ENCODE measurements at regions not wholly inside any gene's neighbourhood (a gene's known extent, or its start where the extent isn't known, plus 50 kb on each side); places are given as distances from the start of the nearest gene placed in this dataset.

DNA sequence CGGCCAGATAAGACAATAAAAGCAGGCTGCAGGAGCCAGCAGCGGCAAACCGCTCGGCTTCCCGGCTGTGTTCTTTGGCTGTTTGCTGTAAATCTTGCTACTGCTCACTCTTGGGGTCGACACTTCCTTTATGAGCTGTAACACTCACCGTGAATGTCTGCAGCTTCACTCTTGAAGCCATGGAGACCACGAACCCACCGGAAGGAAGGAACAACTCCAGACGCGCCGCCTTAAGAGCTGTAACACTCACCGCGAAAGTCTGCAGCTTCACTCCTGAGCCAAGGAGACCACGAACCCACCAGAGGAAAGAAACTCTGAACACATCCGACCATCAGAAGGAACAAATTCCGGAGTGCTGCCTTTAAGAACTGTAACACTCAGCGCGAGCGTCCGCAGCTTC lies 451.7 kb downstream of the AGTPBP1 start:
- no peaks in the 10 kb centered on the region for H3K27me3 ChIP-seq (ENCODE audit: control insufficient read depth, insufficient read depth, low read length)
- no peak overlapping the region for H3K9ac ChIP-seq (ENCODE audit: low read depth, low read length)
- no peaks in the 10 kb centered on the region for H3K4me1 ChIP-seq (ENCODE audit: control insufficient read depth, insufficient read depth, low read length)
- no peaks in the 10 kb centered on the region for H3K9me3 ChIP-seq (replicated peaks; ENCODE audit: low read length)
- H3K4me3 ChIP-seq (ENCODE audit: low read length) = no peak overlapping the region
- no peaks in the 10 kb centered on the region for H3K36me3 ChIP-seq (ENCODE audit: insufficient read depth, low read length)
- H3K4me2 ChIP-seq (ENCODE audit: low read length) = no peak overlapping the region

DNA sequence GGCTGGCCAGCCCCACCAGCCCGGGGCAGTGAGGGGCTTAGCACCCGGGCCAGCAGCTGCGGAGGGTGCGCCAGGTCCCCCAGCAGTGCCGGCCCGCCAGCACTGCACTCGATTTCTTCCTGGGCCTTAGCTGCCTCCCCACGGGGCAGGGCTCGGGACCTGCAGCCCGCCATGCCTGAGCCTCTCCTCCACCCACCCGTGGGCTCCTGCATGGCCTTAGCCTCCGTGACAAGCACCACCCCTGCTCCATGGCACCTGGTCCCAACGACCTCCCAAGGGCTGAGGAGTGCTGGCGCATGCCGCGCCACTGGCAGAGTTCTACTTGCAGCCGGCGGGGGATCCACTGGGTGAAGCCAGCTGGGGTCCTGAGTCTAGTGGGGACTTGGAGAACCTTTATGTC lies 452.6 kb downstream of the AGTPBP1 start:
- Histone ChIP-seq H3K4me3 (ENCODE audit: low read length) (no peak overlapping the region), H3K9ac (ENCODE audit: low read depth, low read length) (no peak overlapping the region), H3K9me3 (replicated peaks; ENCODE audit: low read length) (no peaks in the 10 kb centered on the region), H3K36me3 (ENCODE audit: insufficient read depth, low read length) (no peaks in the 10 kb centered on the region), H3K4me2 (ENCODE audit: low read length) (no peak overlapping the region), H3K4me1 (ENCODE audit: control insufficient read depth, insufficient read depth, low read length) (no peaks in the 10 kb centered on the region), H3K27me3 (ENCODE audit: control insufficient read depth, insufficient read depth, low read length) (no peaks in the 10 kb centered on the region)

DNA sequence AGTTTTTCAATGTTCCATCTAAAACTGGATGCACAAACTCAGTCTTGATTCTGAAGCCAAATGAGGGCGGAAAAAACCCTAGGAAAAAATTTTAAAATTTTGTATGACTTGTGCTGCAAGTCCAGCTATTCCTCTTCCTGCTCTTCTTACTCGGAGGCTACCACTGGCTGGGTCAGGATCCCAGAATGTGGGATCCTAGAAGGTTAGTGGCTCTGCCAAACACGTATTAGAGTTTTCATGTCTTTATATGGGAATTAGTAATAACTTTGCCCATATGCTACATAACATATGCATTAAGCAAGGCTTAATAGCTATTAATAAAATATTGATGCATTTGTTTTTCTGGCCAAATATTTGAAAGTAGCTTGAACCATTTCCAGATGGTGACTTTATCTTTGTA lies 458.3 kb downstream of the AGTPBP1 start:
- Histone ChIP-seq H3K4me3 (ENCODE audit: low read length) (no peak overlapping the region), H3K36me3 (ENCODE audit: insufficient read depth, low read length) (no peaks in the 10 kb centered on the region), H3K27me3 (ENCODE audit: control insufficient read depth, insufficient read depth, low read length) (no peaks in the 10 kb centered on the region), H3K4me2 (ENCODE audit: low read length) (no peak overlapping the region), H3K9ac (ENCODE audit: low read depth, low read length) (no peak overlapping the region), H3K9me3 (replicated peaks; ENCODE audit: low read length) (no peaks in the 10 kb centered on the region), H3K4me1 (ENCODE audit: control insufficient read depth, insufficient read depth, low read length) (no peaks in the 10 kb centered on the region)

DNA sequence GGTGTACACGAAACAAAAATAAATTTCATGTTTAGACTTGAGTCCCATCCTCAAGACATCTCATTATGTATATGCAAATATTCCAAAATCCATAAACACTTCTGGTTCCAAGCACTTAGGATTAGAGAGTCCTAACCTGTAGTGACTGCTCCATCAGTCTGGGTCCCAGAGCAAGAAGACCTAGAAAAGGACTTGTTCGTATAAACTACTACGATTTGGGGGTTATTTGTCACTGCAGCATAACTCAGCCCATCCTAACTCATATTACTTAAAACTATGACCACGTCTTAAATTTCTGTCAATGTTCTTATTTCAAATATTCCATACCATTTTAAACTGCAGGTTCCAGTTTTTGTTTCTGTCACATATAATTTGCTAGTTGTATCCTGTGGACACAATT lies 463.0 kb downstream of the AGTPBP1 start:
- no peaks in the 10 kb centered on the region for H3K36me3 ChIP-seq (ENCODE audit: insufficient read depth, low read length)
- no peaks in the 10 kb centered on the region for H3K9me3 ChIP-seq (replicated peaks; ENCODE audit: low read length)
- H3K4me1 ChIP-seq (ENCODE audit: control insufficient read depth, insufficient read depth, low read length) = no peaks in the 10 kb centered on the region
- no peak overlapping the region for H3K4me3 ChIP-seq (ENCODE audit: low read length)
- peaks cover 2% of the 10 kb centered on the region for H3K27me3 ChIP-seq (ENCODE audit: control insufficient read depth, insufficient read depth, low read length)
- no peak overlapping the region for H3K9ac ChIP-seq (ENCODE audit: low read depth, low read length)
- no peak overlapping the region for H3K4me2 ChIP-seq (ENCODE audit: low read length)

DNA sequence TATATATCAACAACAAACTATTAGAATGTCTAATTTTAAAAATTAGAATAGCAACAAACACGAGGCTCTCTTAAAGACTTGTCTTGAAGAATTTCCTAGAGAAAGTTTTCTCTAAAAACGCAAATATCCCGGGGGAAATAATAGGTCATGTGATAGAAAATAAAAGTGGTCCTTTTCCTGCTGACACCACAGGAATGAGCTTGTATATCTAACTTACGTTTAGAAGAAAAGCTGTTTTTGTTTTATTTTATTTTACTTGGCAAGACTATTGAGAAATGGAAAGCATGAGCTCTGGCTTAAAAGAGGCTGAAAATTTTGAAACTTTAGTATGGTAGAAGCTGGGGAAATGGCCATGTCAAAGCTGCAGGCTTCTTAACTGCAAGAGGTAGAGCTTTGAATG lies 465.0 kb downstream of the AGTPBP1 start:
- H3K4me3 ChIP-seq (ENCODE audit: low read length) = no peak overlapping the region
- no peaks in the 10 kb centered on the region for H3K9me3 ChIP-seq (replicated peaks; ENCODE audit: low read length)
- no peak overlapping the region for H3K4me2 ChIP-seq (ENCODE audit: low read length)
- H3K36me3 ChIP-seq (ENCODE audit: insufficient read depth, low read length) = no peaks in the 10 kb centered on the region
- no peaks in the 10 kb centered on the region for H3K4me1 ChIP-seq (ENCODE audit: control insufficient read depth, insufficient read depth, low read length)
- no peak overlapping the region for H3K9ac ChIP-seq (ENCODE audit: low read depth, low read length)
- peaks cover 2% of the 10 kb centered on the region for H3K27me3 ChIP-seq (ENCODE audit: control insufficient read depth, insufficient read depth, low read length)

DNA sequence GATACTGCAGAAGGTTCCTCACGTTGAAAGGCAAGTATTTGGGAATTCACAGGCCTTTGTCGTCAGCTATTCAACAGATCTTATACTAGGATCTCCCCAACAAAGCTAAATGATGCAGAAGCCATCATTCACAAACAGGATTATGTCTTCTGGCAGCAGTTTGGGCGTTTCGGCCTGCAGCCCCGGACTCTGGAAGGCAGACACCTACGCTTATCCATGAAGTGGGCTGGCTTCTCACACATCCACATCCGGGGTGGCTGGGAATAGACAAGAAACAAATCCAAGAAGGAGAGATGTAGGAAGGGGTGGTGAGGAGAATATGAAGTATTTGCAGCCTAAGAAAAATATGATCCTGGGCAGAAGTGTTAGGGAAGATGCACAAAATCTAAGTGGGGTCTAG lies 471.9 kb downstream of the AGTPBP1 start:
- H3K4me1 ChIP-seq (ENCODE audit: control insufficient read depth, insufficient read depth, low read length) = no peaks in the 10 kb centered on the region

DNA sequence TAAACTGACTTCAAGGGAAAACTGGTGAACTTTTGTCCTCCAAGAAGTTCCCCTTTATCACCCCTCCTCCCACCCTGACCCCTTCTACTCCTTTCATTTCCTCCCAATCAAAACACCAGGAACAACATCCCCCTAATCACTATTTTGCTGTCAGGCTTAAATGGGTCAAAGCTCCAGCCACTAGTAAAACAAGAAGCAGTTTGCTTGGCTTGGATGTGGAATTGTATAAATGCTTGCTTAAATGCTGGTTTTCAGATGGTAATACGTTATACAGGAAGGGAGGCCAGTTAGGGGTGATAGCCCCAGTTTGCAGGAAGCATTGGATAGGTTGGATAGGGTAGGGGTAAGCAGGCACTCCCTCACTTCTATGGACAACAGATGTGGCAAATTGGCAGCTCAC lies 473.6 kb downstream of the AGTPBP1 start:
- H3K4me1 ChIP-seq (ENCODE audit: control insufficient read depth, insufficient read depth, low read length) = no peaks in the 10 kb centered on the region
- H3K9ac ChIP-seq (ENCODE audit: low read depth, low read length) = no peak overlapping the region
- no peaks in the 10 kb centered on the region for H3K36me3 ChIP-seq (ENCODE audit: insufficient read depth, low read length)
- H3K9me3 ChIP-seq (replicated peaks; ENCODE audit: low read length) = no peaks in the 10 kb centered on the region
- no peaks in the 10 kb centered on the region for H3K27me3 ChIP-seq (ENCODE audit: control insufficient read depth, insufficient read depth, low read length)
- H3K4me2 ChIP-seq (ENCODE audit: low read length) = no peak overlapping the region
- no peak overlapping the region for H3K4me3 ChIP-seq (ENCODE audit: low read length)

More for the DNA sequence above, 471.9 kb downstream of the AGTPBP1 start:
- no peaks in the 10 kb centered on the region for H3K36me3 ChIP-seq (ENCODE audit: insufficient read depth, low read length)
- no peaks in the 10 kb centered on the region for H3K27me3 ChIP-seq (ENCODE audit: control insufficient read depth, insufficient read depth, low read length)
- no peak overlapping the region for H3K4me2 ChIP-seq (ENCODE audit: low read length)
- no peak overlapping the region for H3K9ac ChIP-seq (ENCODE audit: low read depth, low read length)
- no peaks in the 10 kb centered on the region for H3K9me3 ChIP-seq (replicated peaks; ENCODE audit: low read length)
- H3K4me3 ChIP-seq (ENCODE audit: low read length) = no peak overlapping the region

DNA sequence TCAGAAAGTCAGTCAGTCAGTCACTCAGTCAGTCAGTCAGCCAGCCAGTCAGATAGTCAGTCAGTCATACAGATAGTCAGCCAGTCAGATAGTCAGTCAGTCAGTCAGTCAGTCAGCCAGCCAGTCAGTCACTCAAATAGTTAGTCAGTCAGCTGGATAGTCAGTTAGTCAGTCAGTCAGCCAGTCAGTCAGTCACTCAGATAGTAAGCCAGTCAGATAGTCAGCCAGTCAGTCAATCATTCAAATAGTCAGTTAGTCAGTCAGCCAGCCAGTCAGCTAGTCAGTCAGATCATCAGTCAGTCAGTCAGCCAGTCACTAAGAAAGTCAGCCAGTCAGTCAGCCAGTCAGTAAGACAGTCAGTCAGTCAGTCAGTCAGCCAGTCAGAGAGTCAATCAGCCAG lies 477.1 kb downstream of the AGTPBP1 start:
- H3K36me3 ChIP-seq (ENCODE audit: insufficient read depth, low read length) = no peaks in the 10 kb centered on the region
- no peak overlapping the region for H3K9ac ChIP-seq (ENCODE audit: low read depth, low read length)
- no peaks in the 10 kb centered on the region for H3K4me1 ChIP-seq (ENCODE audit: control insufficient read depth, insufficient read depth, low read length)
- no peak overlapping the region for H3K4me3 ChIP-seq (ENCODE audit: low read length)
- no peaks in the 10 kb centered on the region for H3K9me3 ChIP-seq (replicated peaks; ENCODE audit: low read length)
- no peak overlapping the region for H3K4me2 ChIP-seq (ENCODE audit: low read length)
- no peaks in the 10 kb centered on the region for H3K27me3 ChIP-seq (ENCODE audit: control insufficient read depth, insufficient read depth, low read length)

DNA sequence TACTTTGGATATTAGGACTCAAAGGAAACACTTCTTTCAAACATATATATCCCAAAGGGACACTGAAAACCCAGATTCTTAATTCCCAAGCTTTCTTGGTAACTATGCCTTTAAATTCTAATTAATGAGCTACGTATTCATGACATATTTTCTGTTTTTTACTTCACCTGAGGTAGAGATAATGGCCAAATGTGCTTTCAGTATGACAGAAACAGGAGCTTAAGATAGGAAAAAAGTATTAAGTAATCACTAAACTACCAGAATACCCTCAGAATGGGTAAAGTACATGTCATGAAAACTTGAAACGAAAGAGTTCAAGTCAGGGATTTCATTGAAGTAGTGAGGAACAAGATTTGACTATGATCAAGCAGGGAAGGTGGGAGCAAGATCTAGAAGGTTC lies 478.5 kb downstream of the AGTPBP1 start:
- no peak overlapping the region for H3K4me2 ChIP-seq (ENCODE audit: low read length)
- no peaks in the 10 kb centered on the region for H3K27me3 ChIP-seq (ENCODE audit: control insufficient read depth, insufficient read depth, low read length)
- H3K9ac ChIP-seq (ENCODE audit: low read depth, low read length) = no peak overlapping the region
- no peaks in the 10 kb centered on the region for H3K9me3 ChIP-seq (replicated peaks; ENCODE audit: low read length)
- H3K36me3 ChIP-seq (ENCODE audit: insufficient read depth, low read length) = no peaks in the 10 kb centered on the region
- peaks cover 2% of the 10 kb centered on the region for H3K4me1 ChIP-seq (ENCODE audit: control insufficient read depth, insufficient read depth, low read length)
- H3K4me3 ChIP-seq (ENCODE audit: low read length) = no peak overlapping the region

DNA sequence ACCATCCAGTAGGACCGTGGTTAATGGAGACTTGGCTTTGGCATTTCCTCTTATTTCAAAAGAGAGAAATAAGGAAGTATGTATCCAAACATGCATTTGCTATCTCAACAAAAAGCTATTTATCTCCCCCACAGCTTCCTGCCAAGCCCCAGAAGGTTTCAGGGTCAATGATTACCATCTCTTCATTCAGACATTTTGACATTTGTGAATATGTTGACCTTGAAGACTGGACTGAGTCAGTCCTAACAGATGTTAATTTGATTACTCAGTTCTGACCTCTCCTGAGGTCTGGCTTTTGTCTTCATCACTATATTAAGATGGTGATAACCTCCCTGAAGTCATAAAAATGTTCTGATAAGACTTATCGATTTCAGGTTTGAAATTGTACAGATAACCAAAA lies 479.4 kb downstream of the AGTPBP1 start:
- Histone ChIP-seq H3K27me3 (ENCODE audit: control insufficient read depth, insufficient read depth, low read length) (no peaks in the 10 kb centered on the region), H3K4me2 (ENCODE audit: low read length) (no peak overlapping the region), H3K4me1 (ENCODE audit: control insufficient read depth, insufficient read depth, low read length) (peaks cover 2% of the 10 kb centered on the region), H3K36me3 (ENCODE audit: insufficient read depth, low read length) (no peaks in the 10 kb centered on the region), H3K9me3 (replicated peaks; ENCODE audit: low read length) (no peaks in the 10 kb centered on the region), H3K4me3 (ENCODE audit: low read length) (no peak overlapping the region), H3K9ac (ENCODE audit: low read depth, low read length) (no peak overlapping the region)

DNA sequence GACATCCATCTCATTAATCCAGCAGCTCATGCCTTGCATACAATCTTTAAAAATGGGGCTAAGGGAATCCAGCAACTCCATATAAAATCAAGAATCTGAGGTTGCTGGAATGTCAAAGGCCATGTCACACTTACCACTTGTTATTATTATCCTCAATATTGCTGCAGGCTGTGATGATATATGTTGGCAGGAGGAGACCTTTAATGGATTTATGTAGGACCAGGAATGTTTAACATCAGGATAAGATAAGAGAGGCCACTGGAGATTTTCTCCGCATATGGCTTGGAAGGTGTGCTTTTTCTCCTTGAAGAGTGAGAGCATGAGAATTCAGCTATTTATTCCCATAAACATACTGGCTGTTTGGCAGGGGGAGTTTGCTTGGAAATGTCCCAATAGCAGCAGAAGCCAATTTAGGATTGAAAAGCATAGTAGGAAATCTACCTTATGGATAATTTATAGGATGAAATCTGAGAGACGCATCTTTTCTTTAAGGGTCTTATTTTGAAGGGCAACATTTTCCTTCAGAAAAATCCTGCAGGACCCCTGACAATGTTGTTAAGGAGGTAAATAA lies 481.4 kb downstream of the AGTPBP1 start:
- Histone ChIP-seq H3K4me3 (ENCODE audit: low read length) (no peak overlapping the region), H3K36me3 (ENCODE audit: insufficient read depth, low read length) (no peaks in the 10 kb centered on the region), H3K27me3 (ENCODE audit: control insufficient read depth, insufficient read depth, low read length) (no peaks in the 10 kb centered on the region), H3K9me3 (replicated peaks; ENCODE audit: low read length) (no peaks in the 10 kb centered on the region), H3K9ac (ENCODE audit: low read depth, low read length) (no peak overlapping the region), H3K4me1 (ENCODE audit: control insufficient read depth, insufficient read depth, low read length) (peaks cover 2% of the 10 kb centered on the region), H3K4me2 (ENCODE audit: low read length) (no peak overlapping the region)

DNA sequence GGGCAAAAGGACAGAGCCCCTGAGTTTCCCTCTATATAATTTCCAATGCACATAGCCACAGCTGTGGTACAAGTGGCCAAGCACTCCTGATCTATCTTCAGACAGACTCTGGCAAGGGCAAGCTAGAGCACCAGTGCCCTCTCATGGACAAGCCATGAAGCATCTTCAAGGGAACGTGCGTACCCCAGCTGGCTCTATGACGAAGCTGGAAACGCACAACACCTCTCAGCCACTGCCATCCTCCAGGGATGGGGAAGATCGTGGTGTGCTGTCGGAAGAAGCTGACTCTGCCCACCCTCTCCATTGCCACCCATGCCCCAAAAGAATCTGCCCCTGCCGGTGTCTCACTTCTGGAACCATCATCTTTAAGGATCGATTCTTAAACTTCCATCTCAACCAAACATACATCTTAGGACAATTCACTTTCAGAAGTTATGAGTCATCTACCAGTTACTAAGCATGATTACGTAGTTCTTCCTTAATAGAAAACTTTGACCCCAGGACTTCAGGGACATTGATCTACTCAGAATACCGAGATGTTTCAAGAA lies 482.9 kb downstream of the AGTPBP1 start:
- Histone ChIP-seq H3K9ac (ENCODE audit: low read depth, low read length) (no peak overlapping the region), H3K36me3 (ENCODE audit: insufficient read depth, low read length) (no peaks in the 10 kb centered on the region), H3K4me3 (ENCODE audit: low read length) (no peak overlapping the region)

More for the DNA sequence above, 482.9 kb downstream of the AGTPBP1 start:
- H3K4me2 ChIP-seq (ENCODE audit: low read length) = peak overlapping the region; percentile 41
- H3K4me1 ChIP-seq (ENCODE audit: control insufficient read depth, insufficient read depth, low read length) = peaks cover 2% of the 10 kb centered on the region
- H3K27me3 ChIP-seq (ENCODE audit: control insufficient read depth, insufficient read depth, low read length) = no peaks in the 10 kb centered on the region
- H3K9me3 ChIP-seq (replicated peaks; ENCODE audit: low read length) = no peaks in the 10 kb centered on the region
